OCI-LY7 (cell line): ENCODE measurements at regions not wholly inside any gene's neighbourhood (a gene's known extent, or its start where the extent isn't known, plus 50 kb on each side); places are given as distances from the start of the nearest gene placed in this dataset.

Source experiments
- CTCF ChIP-seq: fragments of 200-600 bp; sonication (generic); conservative IDR thresholded peaks from 2 replicates; pipeline ENCODE4 v1.5.1; 2014; ENCODE audit warnings: mild to moderate bottlenecking, antibody characterized with exemption, low read length, moderate library complexity, mixed read lengths
- EZH2phosphoT487 ChIP-seq: fragments of 200-600 bp; sonication (generic); IDR thresholded peaks from 2 replicates; pipeline ENCODE4 v1.6.1; 2018; ENCODE audit warnings: low read depth, borderline replicate concordance, mild to moderate bottlenecking, mixed run types, antibody characterized with exemption, low read length, moderate library complexity, mixed read lengths

- no peak for TF ChIP-seq CTCF
- TF ChIP-seq EZH2phosphoT487, result no peak
These were observed 109.3 kb downstream of the MIAT start for GRCh38 chr22:26766510-26767350.
